ENCODE measurements at regions not wholly inside any gene's neighbourhood (a gene's known extent, or its start where the extent isn't known, plus 50 kb on each side); places are given as distances from the start of the nearest gene placed in this dataset.

- no peak for TF ChIP-seq CTCF (IDR thresholded peaks at IDR 0.05; ENCODE audit: low read length)
- TF ChIP-seq EZH2 (IDR thresholded peaks at IDR 0.05; ENCODE audit: borderline replicate concordance, low read length) = no peak
- H4K20me1 ChIP-seq (ENCODE audit: insufficient read depth, low read length) = no peaks in the 10 kb centered on the region
- H3K27me3 ChIP-seq (ENCODE audit: insufficient read depth, low read length) = no peaks in the 10 kb centered on the region
- H3K4me2 ChIP-seq (ENCODE audit: low read length) = no peak overlapping the region
- no peaks in the 10 kb centered on the region for H3K9me3 ChIP-seq (ENCODE audit: low read length)
- H3K4me3 ChIP-seq (ENCODE audit: low read depth, low read length, poor library complexity, severe bottlenecking) = no peak overlapping the region
- H3K36me3 ChIP-seq (ENCODE audit: insufficient read depth, low read length) = no peaks in the 10 kb centered on the region
- no peak overlapping the region; the same call in 1 of the 2 replicates for H2AFZ ChIP-seq (ENCODE audit: low read length)
- H3F3A ChIP-seq (ENCODE audit: insufficient read depth, low read length) = no peaks in the 10 kb centered on the region
- H3K27ac ChIP-seq (ENCODE audit: low read depth, low read length, poor library complexity, severe bottlenecking) = no peak overlapping the region
- H3K79me2 ChIP-seq (ENCODE audit: insufficient read depth, low read length) = no peaks in the 10 kb centered on the region
- no peaks in the 10 kb centered on the region for H3K4me1 ChIP-seq (ENCODE audit: insufficient read depth, low read length, severe bottlenecking)
- H3K9ac ChIP-seq (ENCODE audit: low read length) = no peak overlapping the region
- no peaks in the 10 kb centered on the region for H3K9me2 ChIP-seq (ENCODE audit: low read depth, low read length)
Observed at GRCh38 chr13:86377451-86377850, 578.2 kb upstream of the SLITRK6 start.

GRCh38 chr13:86378628-86379027 is 579.4 kb upstream of the SLITRK6 start:
- H3K9me2 ChIP-seq (ENCODE audit: low read depth, low read length) = no peaks in the 10 kb centered on the region
- H3K79me2 ChIP-seq (ENCODE audit: insufficient read depth, low read length) = no peaks in the 10 kb centered on the region
- H3K9ac ChIP-seq (ENCODE audit: low read length) = no peak overlapping the region
- H3K36me3 ChIP-seq (ENCODE audit: insufficient read depth, low read length) = no peaks in the 10 kb centered on the region
- H3K4me1 ChIP-seq (ENCODE audit: insufficient read depth, low read length, severe bottlenecking) = no peaks in the 10 kb centered on the region
- no peak overlapping the region for H3K4me3 ChIP-seq (ENCODE audit: low read depth, low read length, poor library complexity, severe bottlenecking)
- H3K4me2 ChIP-seq (ENCODE audit: low read length) = no peak overlapping the region
- 0 out of 2 replicates have a peak overlapping the region, but pooled peaks have one; percentile 63 for H2AFZ ChIP-seq (ENCODE audit: low read length)
- no peaks in the 10 kb centered on the region for H3F3A ChIP-seq (ENCODE audit: insufficient read depth, low read length)
- TF ChIP-seq EZH2 (IDR thresholded peaks at IDR 0.05; ENCODE audit: borderline replicate concordance, low read length) = no peak
- TF ChIP-seq CTCF (IDR thresholded peaks at IDR 0.05; ENCODE audit: low read length) = no peak
- H3K9me3 ChIP-seq (ENCODE audit: low read length) = no peaks in the 10 kb centered on the region
- no peaks in the 10 kb centered on the region for H4K20me1 ChIP-seq (ENCODE audit: insufficient read depth, low read length)
- H3K27ac ChIP-seq (ENCODE audit: low read depth, low read length, poor library complexity, severe bottlenecking) = no peak overlapping the region
- no peaks in the 10 kb centered on the region for H3K27me3 ChIP-seq (ENCODE audit: insufficient read depth, low read length)

- TF ChIP-seq CTCF (IDR thresholded peaks at IDR 0.05; ENCODE audit: low read length) (no peak), EZH2 (IDR thresholded peaks at IDR 0.05; ENCODE audit: borderline replicate concordance, low read length) (no peak)
- Histone ChIP-seq H3K4me1 (ENCODE audit: insufficient read depth, low read length, severe bottlenecking) (no peaks in the 10 kb centered on the region), H3K27ac (ENCODE audit: low read depth, low read length, poor library complexity, severe bottlenecking) (no peak overlapping the region), H3K9ac (ENCODE audit: low read length) (no peak overlapping the region), H4K20me1 (ENCODE audit: insufficient read depth, low read length) (no peaks in the 10 kb centered on the region), H3K79me2 (ENCODE audit: insufficient read depth, low read length) (no peaks in the 10 kb centered on the region), H2AFZ (ENCODE audit: low read length) (no peak overlapping the region), H3K9me3 (ENCODE audit: low read length) (no peaks in the 10 kb centered on the region), H3K4me2 (ENCODE audit: low read length) (no peak overlapping the region), H3K9me2 (ENCODE audit: low read depth, low read length) (no peaks in the 10 kb centered on the region), H3K36me3 (ENCODE audit: insufficient read depth, low read length) (no peaks in the 10 kb centered on the region), H3K4me3 (ENCODE audit: low read depth, low read length, poor library complexity, severe bottlenecking) (no peak overlapping the region), H3K27me3 (ENCODE audit: insufficient read depth, low read length) (no peaks in the 10 kb centered on the region), H3F3A (ENCODE audit: insufficient read depth, low read length) (no peaks in the 10 kb centered on the region)
Observed at GRCh38 chr13:86383151-86383550, 583.9 kb upstream of the SLITRK6 start.

All from OCI-LY1 (cell line).